WTC11 (cell line): ENCODE measurements at regions not wholly inside any gene's neighbourhood (a gene's known extent, or its start where the extent isn't known, plus 50 kb on each side); places are given as distances from the start of the nearest gene placed in this dataset.

Experiments
- CREB1 ChIP-seq: sonication (generic); formaldehyde crosslinking; IDR thresholded peaks from 2 replicates; pipeline ENCODE4 v1.8.0; 2023; ENCODE audit warnings: mild to moderate bottlenecking, missing genetic modification reagents
- FOXK1 ChIP-seq: sonication (generic); formaldehyde crosslinking; IDR thresholded peaks from 2 replicates; pipeline ENCODE4 v1.8.0; 2022; ENCODE audit warnings: mild to moderate bottlenecking, moderate library complexity, missing genetic modification reagents
- TF ChIP-seq, protein P1 (sequence below): fragments of 200-600 bp; IDR thresholded peaks from 2 replicates; pipeline ENCODE4 v1.8.0; 2022; ENCODE audit warnings: antibody characterized with exemption
- TF ChIP-seq, protein P2 (sequence below): sonication (generic); formaldehyde crosslinking; IDR thresholded peaks from 2 replicates; pipeline ENCODE4 v1.8.0; 2022; ENCODE audit warnings: mild to moderate bottlenecking, missing genetic modification reagents

- TF ChIP-seq, protein P1, sequence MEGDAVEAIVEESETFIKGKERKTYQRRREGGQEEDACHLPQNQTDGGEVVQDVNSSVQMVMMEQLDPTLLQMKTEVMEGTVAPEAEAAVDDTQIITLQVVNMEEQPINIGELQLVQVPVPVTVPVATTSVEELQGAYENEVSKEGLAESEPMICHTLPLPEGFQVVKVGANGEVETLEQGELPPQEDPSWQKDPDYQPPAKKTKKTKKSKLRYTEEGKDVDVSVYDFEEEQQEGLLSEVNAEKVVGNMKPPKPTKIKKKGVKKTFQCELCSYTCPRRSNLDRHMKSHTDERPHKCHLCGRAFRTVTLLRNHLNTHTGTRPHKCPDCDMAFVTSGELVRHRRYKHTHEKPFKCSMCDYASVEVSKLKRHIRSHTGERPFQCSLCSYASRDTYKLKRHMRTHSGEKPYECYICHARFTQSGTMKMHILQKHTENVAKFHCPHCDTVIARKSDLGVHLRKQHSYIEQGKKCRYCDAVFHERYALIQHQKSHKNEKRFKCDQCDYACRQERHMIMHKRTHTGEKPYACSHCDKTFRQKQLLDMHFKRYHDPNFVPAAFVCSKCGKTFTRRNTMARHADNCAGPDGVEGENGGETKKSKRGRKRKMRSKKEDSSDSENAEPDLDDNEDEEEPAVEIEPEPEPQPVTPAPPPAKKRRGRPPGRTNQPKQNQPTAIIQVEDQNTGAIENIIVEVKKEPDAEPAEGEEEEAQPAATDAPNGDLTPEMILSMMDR = no peak
- TF ChIP-seq FOXK1 (CRISPR knock-in tag) (no peak), CREB1 (no peak)
- TF ChIP-seq, protein P2, sequence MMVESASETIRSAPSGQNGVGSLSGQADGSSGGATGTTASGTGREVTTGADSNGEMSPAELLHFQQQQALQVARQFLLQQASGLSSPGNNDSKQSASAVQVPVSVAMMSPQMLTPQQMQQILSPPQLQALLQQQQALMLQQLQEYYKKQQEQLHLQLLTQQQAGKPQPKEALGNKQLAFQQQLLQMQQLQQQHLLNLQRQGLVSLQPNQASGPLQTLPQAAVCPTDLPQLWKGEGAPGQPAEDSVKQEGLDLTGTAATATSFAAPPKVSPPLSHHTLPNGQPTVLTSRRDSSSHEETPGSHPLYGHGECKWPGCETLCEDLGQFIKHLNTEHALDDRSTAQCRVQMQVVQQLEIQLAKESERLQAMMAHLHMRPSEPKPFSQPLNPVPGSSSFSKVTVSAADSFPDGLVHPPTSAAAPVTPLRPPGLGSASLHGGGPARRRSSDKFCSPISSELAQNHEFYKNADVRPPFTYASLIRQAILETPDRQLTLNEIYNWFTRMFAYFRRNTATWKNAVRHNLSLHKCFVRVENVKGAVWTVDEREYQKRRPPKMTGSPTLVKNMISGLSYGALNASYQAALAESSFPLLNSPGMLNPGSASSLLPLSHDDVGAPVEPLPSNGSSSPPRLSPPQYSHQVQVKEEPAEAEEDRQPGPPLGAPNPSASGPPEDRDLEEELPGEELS (CRISPR knock-in tag) = no peak
Observed at GRCh38 chr2:167733747-167734146, 513.6 kb downstream of the STK39 start.
